Skeletal muscle satellite cell (primary cell): ENCODE measurements at regions not wholly inside any gene's neighbourhood (a gene's known extent, or its start where the extent isn't known, plus 50 kb on each side); places are given as distances from the start of the nearest gene placed in this dataset.

Experiments
- H3K27me3 ChIP-seq: 2 replicates; pipeline ENCODE4 v1.7.0; 2013; ENCODE audit warnings: low read length; ENCODE audit not compliant: control insufficient read depth, insufficient read depth
- H3K36me3 ChIP-seq: 2 replicates; pipeline ENCODE4 v1.7.0; 2013; ENCODE audit warnings: mild to moderate bottlenecking, control low read depth, low read length; ENCODE audit not compliant: insufficient read depth
- H3K4me1 ChIP-seq: 2 replicates; pipeline ENCODE4 v1.7.0; 2013; ENCODE audit warnings: low read length; ENCODE audit not compliant: control insufficient read depth, insufficient read depth
- H3K4me2 ChIP-seq: 2 replicates; pipeline ENCODE4 v1.7.0; 2013; ENCODE audit warnings: mild to moderate bottlenecking, low read length
- H3K4me3 ChIP-seq: 2 replicates; pipeline ENCODE4 v1.7.0; 2013; ENCODE audit warnings: low read length
- H3K9ac ChIP-seq: 2 replicates; pipeline ENCODE4 v1.7.0; 2013; ENCODE audit warnings: mild to moderate bottlenecking, low read depth, low read length, moderate library complexity
- H3K9me3 ChIP-seq: replicated peaks from 2 replicates; pipeline ENCODE4 v1.7.0; 2013; ENCODE audit warnings: mild to moderate bottlenecking, control low read depth, low read length

- H3K9ac ChIP-seq, result no peak overlapping the region
- H3K27me3 ChIP-seq, result no peaks in the 10 kb centered on the region
- no peak overlapping the region for H3K4me2 ChIP-seq
- no peak overlapping the region for H3K4me3 ChIP-seq
- no peaks in the 10 kb centered on the region for H3K36me3 ChIP-seq
- no peaks in the 10 kb centered on the region for H3K9me3 ChIP-seq
- peaks cover 22% of the 10 kb centered on the region for H3K4me1 ChIP-seq
Measured at GRCh38 chr20:22385602-22386305, 198.6 kb downstream of the FOXA2 start.

GRCh38 chr20:22384978-22385377 is 199.4 kb downstream of the FOXA2 start:
- Histone ChIP-seq H3K9ac (no peak overlapping the region), H3K4me2 (no peak overlapping the region), H3K4me3 (no peak overlapping the region), H3K4me1 (peaks cover 20% of the 10 kb centered on the region), H3K27me3 (no peaks in the 10 kb centered on the region), H3K36me3 (no peaks in the 10 kb centered on the region), H3K9me3 (no peaks in the 10 kb centered on the region)

GRCh38 chr20:22383156-22383555 is 201.2 kb downstream of the FOXA2 start:
- peak overlapping the region; percentile 2 for H3K9ac ChIP-seq
- H3K36me3 ChIP-seq, result no peaks in the 10 kb centered on the region
- H3K4me1 ChIP-seq, result peaks cover 26% of the 10 kb centered on the region
- no peaks in the 10 kb centered on the region for H3K9me3 ChIP-seq
- peak overlapping the region; percentile 21 for H3K4me3 ChIP-seq
- peak overlapping the region; percentile 63 for H3K4me2 ChIP-seq
- H3K27me3 ChIP-seq, result no peaks in the 10 kb centered on the region

- Histone ChIP-seq H3K4me2 (peak overlapping the region; percentile 63), H3K9ac (no peak overlapping the region), H3K9me3 (no peaks in the 10 kb centered on the region), H3K4me1 (peaks cover 26% of the 10 kb centered on the region), H3K36me3 (no peaks in the 10 kb centered on the region), H3K4me3 (peak overlapping the region; percentile 21), H3K27me3 (no peaks in the 10 kb centered on the region)
Measured at GRCh38 chr20:22382742-22383141, 201.6 kb downstream of the FOXA2 start.

- no peaks in the 10 kb centered on the region for H3K27me3 ChIP-seq
- H3K4me3 ChIP-seq, result no peak overlapping the region
- no peaks in the 10 kb centered on the region for H3K9me3 ChIP-seq
- no peaks in the 10 kb centered on the region for H3K36me3 ChIP-seq
- H3K9ac ChIP-seq, result no peak overlapping the region
- H3K4me2 ChIP-seq, result no peak overlapping the region
- peaks cover 26% of the 10 kb centered on the region for H3K4me1 ChIP-seq
Measured at GRCh38 chr20:22381812-22382416, 202.5 kb downstream of the FOXA2 start.

GRCh38 chr20:22379472-22379871 is 204.9 kb downstream of the FOXA2 start:
- Histone ChIP-seq H3K9me3 (no peaks in the 10 kb centered on the region), H3K27me3 (no peaks in the 10 kb centered on the region), H3K36me3 (no peaks in the 10 kb centered on the region), H3K9ac (no peak overlapping the region), H3K4me3 (no peak overlapping the region), H3K4me2 (no peak overlapping the region), H3K4me1 (peaks cover 48% of the 10 kb centered on the region)

- Histone ChIP-seq H3K4me2 (peak overlapping the region; percentile 73), H3K36me3 (no peaks in the 10 kb centered on the region), H3K27me3 (peaks cover 13% of the 10 kb centered on the region), H3K9ac (peak overlapping the region; percentile 52), H3K9me3 (no peaks in the 10 kb centered on the region), H3K4me3 (peak overlapping the region; percentile 56), H3K4me1 (peaks cover 39% of the 10 kb centered on the region)
Measured at GRCh38 chr20:22374678-22375590, 209.4 kb downstream of the FOXA2 start.

- H3K4me1 ChIP-seq, result peaks cover 30% of the 10 kb centered on the region
- H3K27me3 ChIP-seq, result peaks cover 21% of the 10 kb centered on the region
- no peaks in the 10 kb centered on the region for H3K9me3 ChIP-seq
- H3K4me3 ChIP-seq, result no peak overlapping the region
- H3K36me3 ChIP-seq, result no peaks in the 10 kb centered on the region
- no peak overlapping the region for H3K9ac ChIP-seq
- H3K4me2 ChIP-seq, result no peak overlapping the region
Measured at GRCh38 chr20:22374066-22374465, 210.3 kb downstream of the FOXA2 start.

GRCh38 chr20:22373164-22373895 is 211.0 kb downstream of the FOXA2 start:
- Histone ChIP-seq H3K9ac (no peak overlapping the region), H3K4me2 (no peak overlapping the region), H3K4me3 (no peak overlapping the region), H3K9me3 (no peaks in the 10 kb centered on the region), H3K36me3 (no peaks in the 10 kb centered on the region), H3K27me3 (peaks cover 21% of the 10 kb centered on the region), H3K4me1 (peaks cover 29% of the 10 kb centered on the region)

- H3K4me3 ChIP-seq, result no peak overlapping the region
- peaks cover 29% of the 10 kb centered on the region for H3K4me1 ChIP-seq
- no peaks in the 10 kb centered on the region for H3K36me3 ChIP-seq
- peaks cover 29% of the 10 kb centered on the region for H3K27me3 ChIP-seq
- no peak overlapping the region for H3K9ac ChIP-seq
- H3K4me2 ChIP-seq, result no peak overlapping the region
- no peaks in the 10 kb centered on the region for H3K9me3 ChIP-seq
Measured at GRCh38 chr20:22371843-22372242, 212.5 kb downstream of the FOXA2 start.

GRCh38 chr20:22370137-22370536 is 214.2 kb downstream of the FOXA2 start:
- no peaks in the 10 kb centered on the region for H3K36me3 ChIP-seq
- H3K9ac ChIP-seq, result no peak overlapping the region
- peaks cover 32% of the 10 kb centered on the region for H3K27me3 ChIP-seq
- no peak overlapping the region for H3K4me2 ChIP-seq
- H3K4me1 ChIP-seq, result peaks cover 15% of the 10 kb centered on the region
- H3K9me3 ChIP-seq, result no peaks in the 10 kb centered on the region
- no peak overlapping the region for H3K4me3 ChIP-seq
